ENCODE measurements at regions not wholly inside any gene's neighbourhood (a gene's known extent, or its start where the extent isn't known, plus 50 kb on each side); places are given as distances from the start of the nearest gene placed in this dataset.

DNA sequence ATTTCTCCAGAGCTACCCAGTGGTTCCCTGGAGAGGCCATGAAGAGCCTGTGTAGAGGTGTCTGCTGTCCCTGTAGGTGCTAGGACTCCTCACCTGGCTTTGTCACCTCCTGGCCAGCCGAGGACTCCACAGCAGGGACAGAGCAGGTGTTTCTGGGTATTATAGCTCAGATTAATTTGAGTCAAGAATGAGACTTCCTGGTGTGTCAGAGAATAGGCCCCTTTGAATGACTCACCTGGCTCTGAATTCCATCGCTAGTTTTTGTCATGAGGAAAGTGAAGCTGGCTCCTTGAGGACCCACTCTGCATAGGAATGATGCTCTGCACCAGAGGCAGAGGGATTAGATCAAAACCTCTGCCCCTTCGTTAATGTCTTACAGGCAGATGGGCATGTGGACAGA lies 167.5 kb upstream of the TOPAZ1 start:
- Histone ChIP-seq H3K23ac (ENCODE audit: insufficient read length, low read depth, low read length) (no peak overlapping the region), H2BK12ac (ENCODE audit: insufficient read length, low read depth, low read length) (no peak overlapping the region), H3K79me1 (ENCODE audit: insufficient read depth, low read depth, low read length, poor library complexity, severe bottlenecking) (no peaks in the 10 kb centered on the region), H3K9me3 (ENCODE audit: control insufficient read depth, low read depth, low read length) (no peaks in the 10 kb centered on the region), H3T11ph (ENCODE audit: low read length) (no peak overlapping the region), H3K27me3 (ENCODE audit: insufficient read depth, low read length) (no peaks in the 10 kb centered on the region), H4K20me1 (ENCODE audit: control insufficient read depth, insufficient read depth, insufficient read length) (no peaks in the 10 kb centered on the region), H4K5ac (ENCODE audit: insufficient read length, low read depth, low read length) (no peak overlapping the region), H2AFZ (ENCODE audit: low read length) (no peak overlapping the region), H3K23me2 (ENCODE audit: insufficient read length, low read depth, low read length, poor library complexity, severe bottlenecking) (no peaks in the 10 kb centered on the region), H3K9ac (ENCODE audit: extremely low read depth, insufficient read length, low read length) (no peak overlapping the region), H2BK5ac (ENCODE audit: insufficient read length, low read length) (no peak overlapping the region), H3K18ac (ENCODE audit: insufficient read length, low read depth, low read length) (no peak overlapping the region), H3K56ac (ENCODE audit: insufficient read length, low read depth, low read length) (no peak overlapping the region), H4K8ac (replicated peaks; ENCODE audit: insufficient read length, low read depth, low read length) (no peak overlapping the region), H2BK120ac (ENCODE audit: low read depth, low read length, poor library complexity, severe bottlenecking) (no peak overlapping the region), H4K91ac (ENCODE audit: insufficient read length, low read depth, low read length) (no peak overlapping the region), H3K4me1 (ENCODE audit: insufficient read depth, low read length) (peaks cover 12% of the 10 kb centered on the region), H3K4ac (ENCODE audit: low read depth, low read length) (no peak overlapping the region), H3K27ac (ENCODE audit: insufficient read length, low read depth, low read length) (no peak overlapping the region), H3K79me2 (ENCODE audit: insufficient read depth, low read length) (no peaks in the 10 kb centered on the region), H3K14ac (ENCODE audit: insufficient read depth, low read length) (no peak overlapping the region), H3K4me2 (ENCODE audit: insufficient read depth, insufficient read length, low read length) (no peak overlapping the region), H2BK15ac (ENCODE audit: low read depth, low read length) (no peak overlapping the region), H2BK20ac (ENCODE audit: low read depth, low read length, poor library complexity, severe bottlenecking) (no peak overlapping the region), H2AK5ac (ENCODE audit: insufficient read length, low read length) (no peak overlapping the region)
- H3K27ac Mint-ChIP-seq: peak overlapping the region in 1 of 3 experiments; percentile 19; a peak in 3 of 7 replicates
- no CpG with 5 or more reads among the region's 3 CpGs for WGBS (ENCODE audit: extremely low coverage, insufficient read length, low lambda C conversion rate)
- DNase-seq: no peak
- H3K4me1 Mint-ChIP-seq: peaks cover 46 to 48% of the 10 kb centered on the region in 2 experiments
- H3K36me3 Mint-ChIP-seq (ENCODE audit: insufficient read depth in 1 of 3, low read depth in 3 of 3): no peaks in the 10 kb centered on the region
- H3K27me3 Mint-ChIP-seq (ENCODE audit: low read depth): peaks cover 4% of the 10 kb centered on the region; the same call in 1 of the 2 replicates
- H3K9me3 Mint-ChIP-seq: no peaks in the 10 kb centered on the region; a peak in 1 of 5 replicates
- TF ChIP-seq, protein P1, sequence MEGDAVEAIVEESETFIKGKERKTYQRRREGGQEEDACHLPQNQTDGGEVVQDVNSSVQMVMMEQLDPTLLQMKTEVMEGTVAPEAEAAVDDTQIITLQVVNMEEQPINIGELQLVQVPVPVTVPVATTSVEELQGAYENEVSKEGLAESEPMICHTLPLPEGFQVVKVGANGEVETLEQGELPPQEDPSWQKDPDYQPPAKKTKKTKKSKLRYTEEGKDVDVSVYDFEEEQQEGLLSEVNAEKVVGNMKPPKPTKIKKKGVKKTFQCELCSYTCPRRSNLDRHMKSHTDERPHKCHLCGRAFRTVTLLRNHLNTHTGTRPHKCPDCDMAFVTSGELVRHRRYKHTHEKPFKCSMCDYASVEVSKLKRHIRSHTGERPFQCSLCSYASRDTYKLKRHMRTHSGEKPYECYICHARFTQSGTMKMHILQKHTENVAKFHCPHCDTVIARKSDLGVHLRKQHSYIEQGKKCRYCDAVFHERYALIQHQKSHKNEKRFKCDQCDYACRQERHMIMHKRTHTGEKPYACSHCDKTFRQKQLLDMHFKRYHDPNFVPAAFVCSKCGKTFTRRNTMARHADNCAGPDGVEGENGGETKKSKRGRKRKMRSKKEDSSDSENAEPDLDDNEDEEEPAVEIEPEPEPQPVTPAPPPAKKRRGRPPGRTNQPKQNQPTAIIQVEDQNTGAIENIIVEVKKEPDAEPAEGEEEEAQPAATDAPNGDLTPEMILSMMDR (conservative IDR thresholded peaks at IDR 0.05): no peak
- H3K4me3 Mint-ChIP-seq: no peak overlapping the region

Measured in H9 (cell line).